WTC11 (cell line): ENCODE measurements at regions not wholly inside any gene's neighbourhood (a gene's known extent, or its start where the extent isn't known, plus 50 kb on each side); places are given as distances from the start of the nearest gene placed in this dataset.

Source experiments
- ATAC-seq: fragments of 200-7000 bp; cut with Tn5 transposase; 2 replicates; pipeline ENCODE4 v1.10.0; 2021; ENCODE audit warnings: mild to moderate bottlenecking, moderate library complexity
- CTCF ChIA-PET: fragments of 300-600 bp; sonication (Branson Sonifier 250); formaldehyde crosslinking; loops from one replicate; lab custom pipeline; 2021; ENCODE audit warnings: antibody characterized with exemption; lab: Charles Lee
- POLR2A ChIA-PET: fragments of 350-600 bp; sonication (Branson Sonifier 250); formaldehyde crosslinking; loops from one replicate; lab custom pipeline; 2021; ENCODE audit warnings: antibody characterized with exemption; lab: Charles Lee
- DNase-seq: peaks from one replicate; pipeline ENCODE4 v3.0.0; 2021; ENCODE audit warnings: low spot score
- H3K27ac Mint-ChIP-seq: 2 replicates; pipeline ENCODE4 v1.8.0; 2021; ENCODE audit warnings: mixed read lengths
- H3K27me3 Mint-ChIP-seq: 2 replicates; pipeline ENCODE4 v1.8.0; 2021; ENCODE audit warnings: low read depth, mild to moderate bottlenecking, moderate library complexity, mixed read lengths
- H3K36me3 Mint-ChIP-seq: 2 replicates; pipeline ENCODE4 v1.8.0; 2021; ENCODE audit warnings: mixed read lengths
- H3K4me1 Mint-ChIP-seq: 2 replicates; pipeline ENCODE4 v1.8.0; 2022; ENCODE audit warnings: mixed read lengths
- H3K4me3 Mint-ChIP-seq: 2 replicates; pipeline ENCODE4 v1.8.0; 2021; ENCODE audit warnings: mild to moderate bottlenecking, moderate library complexity, mixed read lengths
- H3K9me3 Mint-ChIP-seq: 2 replicates; pipeline ENCODE4 v1.8.0; 2021; ENCODE audit warnings: mixed read lengths
- ARID4B ChIP-seq: sonication (generic); formaldehyde crosslinking; IDR thresholded peaks from 2 replicates; pipeline ENCODE4 v1.8.0; 2023; ENCODE audit warnings: missing genetic modification reagents, mild to moderate bottlenecking, borderline replicate concordance
- ATF1 ChIP-seq: sonication (generic); formaldehyde crosslinking; IDR thresholded peaks from 2 replicates; pipeline ENCODE4 v1.8.1; 2023; ENCODE audit warnings: mild to moderate bottlenecking, moderate library complexity, missing genetic modification reagents
- CDX4 ChIP-seq: fragments of 250-450 bp; sonication (Bioruptor Pico); IDR thresholded peaks from 2 replicates; pipeline ENCODE4 v1.9.0; 2021; ENCODE audit warnings: moderate library complexity, mild to moderate bottlenecking, inconsistent platforms, borderline replicate concordance
- CREM ChIP-seq: sonication (generic); formaldehyde crosslinking; IDR thresholded peaks from 2 replicates; pipeline ENCODE4 v1.8.1; 2022; ENCODE audit warnings: mild to moderate bottlenecking, missing genetic modification reagents, moderate library complexity
- CTCF ChIP-seq: fragments of 200-600 bp; IDR thresholded peaks from 2 replicates; pipeline ENCODE4 v1.8.0; 2022; ENCODE audit warnings: antibody characterized with exemption
- E2F5 ChIP-seq: sonication (generic); formaldehyde crosslinking; IDR thresholded peaks from 2 replicates; pipeline ENCODE4 v1.8.1; 2022; ENCODE audit warnings: mild to moderate bottlenecking, moderate library complexity, missing genetic modification reagents
- ESRRA ChIP-seq: sonication (generic); formaldehyde crosslinking; IDR thresholded peaks from 2 replicates; pipeline ENCODE4 v1.8.1; 2022; ENCODE audit warnings: mild to moderate bottlenecking, missing genetic modification reagents, borderline replicate concordance
- ETV6 ChIP-seq: sonication (generic); formaldehyde crosslinking; IDR thresholded peaks from 2 replicates; pipeline ENCODE4 v1.8.1; 2022; ENCODE audit warnings: mild to moderate bottlenecking, missing genetic modification reagents
- FOXK1 ChIP-seq: sonication (generic); formaldehyde crosslinking; IDR thresholded peaks from 2 replicates; pipeline ENCODE4 v1.8.0; 2022; ENCODE audit warnings: mild to moderate bottlenecking, moderate library complexity, missing genetic modification reagents
- FOXP1 ChIP-seq: sonication (generic); formaldehyde crosslinking; IDR thresholded peaks from 2 replicates; pipeline ENCODE4 v1.8.0; 2022; ENCODE audit warnings: missing genetic modification reagents, mild to moderate bottlenecking, moderate library complexity, borderline replicate concordance
- GABPB1 ChIP-seq: sonication (generic); formaldehyde crosslinking; IDR thresholded peaks from 2 replicates; pipeline ENCODE4 v1.8.1; 2023; ENCODE audit warnings: mild to moderate bottlenecking, missing genetic modification reagents
- GTF2I ChIP-seq: fragments of 250-450 bp; sonication (Bioruptor Pico); conservative IDR thresholded peaks from 2 replicates; pipeline ENCODE4 v1.4.0; 2021; ENCODE audit warnings: mild to moderate bottlenecking
- IRF2 ChIP-seq: sonication (generic); formaldehyde crosslinking; IDR thresholded peaks from 2 replicates; pipeline ENCODE4 v1.8.0; 2022; ENCODE audit warnings: low read depth, missing genetic modification reagents, borderline replicate concordance
- MLX ChIP-seq: sonication (generic); formaldehyde crosslinking; IDR thresholded peaks from 2 replicates; pipeline ENCODE4 v1.8.1; 2023; ENCODE audit warnings: mild to moderate bottlenecking, missing genetic modification reagents, moderate library complexity
- NFATC4 ChIP-seq: fragments of 250-450 bp; sonication (Bioruptor Pico); IDR thresholded peaks from 2 replicates; pipeline ENCODE4 v1.9.0; 2021; ENCODE audit warnings: mild to moderate bottlenecking
- NR2C2 ChIP-seq: sonication (generic); formaldehyde crosslinking; IDR thresholded peaks from 2 replicates; pipeline ENCODE4 v1.8.0; 2022; ENCODE audit warnings: mild to moderate bottlenecking, missing genetic modification reagents
- NR3C1 ChIP-seq: sonication (generic); formaldehyde crosslinking; conservative IDR thresholded peaks from 2 replicates; pipeline ENCODE4 v1.8.1; 2023; ENCODE audit warnings: low read depth, mild to moderate bottlenecking, missing genetic modification reagents
- OVOL2 ChIP-seq: fragments of 250-450 bp; sonication (Bioruptor Pico); IDR thresholded peaks from 2 replicates; pipeline ENCODE4 v1.9.0; 2021; ENCODE audit warnings: mild to moderate bottlenecking, borderline replicate concordance
- RELA ChIP-seq: sonication (generic); formaldehyde crosslinking; IDR thresholded peaks from 2 replicates; pipeline ENCODE4 v1.8.1; 2022; ENCODE audit warnings: missing genetic modification reagents, mild to moderate bottlenecking, borderline replicate concordance
- SOX15 ChIP-seq: fragments of 250-450 bp; sonication (Bioruptor Pico); IDR thresholded peaks from 2 replicates; pipeline ENCODE4 v1.9.0; 2021; ENCODE audit warnings: mild to moderate bottlenecking
- SP1 ChIP-seq: sonication (generic); formaldehyde crosslinking; conservative IDR thresholded peaks from 2 replicates; pipeline ENCODE4 v1.8.1; 2022; ENCODE audit warnings: missing genetic modification reagents
- TCF7 ChIP-seq: sonication (generic); formaldehyde crosslinking; IDR thresholded peaks from 2 replicates; pipeline ENCODE4 v1.8.0; 2022; ENCODE audit warnings: mild to moderate bottlenecking, low read depth, missing genetic modification reagents, moderate library complexity
- TEAD1 ChIP-seq: sonication (generic); formaldehyde crosslinking; IDR thresholded peaks from 2 replicates; pipeline ENCODE4 v1.8.0; 2022; ENCODE audit warnings: mild to moderate bottlenecking, missing genetic modification reagents
- ZNF396 ChIP-seq: fragments of 250-450 bp; sonication (Bioruptor Pico); IDR thresholded peaks from 2 replicates; pipeline ENCODE4 v1.8.0; 2021; ENCODE audit warnings: mild to moderate bottlenecking, moderate library complexity, borderline replicate concordance
- ZNF532 ChIP-seq: fragments of 250-450 bp; sonication (Bioruptor Pico); IDR thresholded peaks from 2 replicates; pipeline ENCODE4 v1.9.0; 2021; ENCODE audit warnings: mild to moderate bottlenecking, borderline replicate concordance
- ZNF671 ChIP-seq: fragments of 250-450 bp; sonication (Bioruptor Pico); IDR thresholded peaks from 2 replicates; pipeline ENCODE4 v1.8.0; 2021; ENCODE audit warnings: mild to moderate bottlenecking

GRCh38 chr22:27148886-27149470, 491.6 kb downstream of the MIAT start (continued):
- TF ChIP-seq GTF2I (CRISPR knock-in tag) = no peak
- no peak for TF ChIP-seq ETV6 (CRISPR knock-in tag)
- no peak for TF ChIP-seq OVOL2 (CRISPR knock-in tag)
- no peak for TF ChIP-seq CREM (CRISPR knock-in tag)
- no peak for TF ChIP-seq SOX15 (CRISPR knock-in tag)
- TF ChIP-seq ZNF396 = no peak
- TF ChIP-seq RELA (CRISPR knock-in tag) = no peak
- TF ChIP-seq NR2C2 (CRISPR knock-in tag) = no peak
- TF ChIP-seq SP1 (CRISPR knock-in tag) = no peak
- TF ChIP-seq ZNF671 = no peak
- TF ChIP-seq TCF7 (CRISPR knock-in tag) = no peak
- no peak for TF ChIP-seq FOXK1 (CRISPR knock-in tag)
- TF ChIP-seq NFATC4 (CRISPR knock-in tag) = no peak
- no peak for TF ChIP-seq CTCF
- TF ChIP-seq ATF1 (CRISPR knock-in tag) = no peak

- ChIA-PET POLR2A (no interaction called here), CTCF (interaction anchor here (1.6 to 1.9 kb wide), 2 partner anchors 15 to 182 kb away, joined by 4 to 8 read pairs; no protein-coding TSS in a partner anchor)
- H3K9me3 Mint-ChIP-seq = peaks cover 22% of the 10 kb centered on the region
- H3K4me3 Mint-ChIP-seq = no peak overlapping the region
- no peak for DNase-seq
- no peaks in the 10 kb centered on the region for H3K27me3 Mint-ChIP-seq
- H3K36me3 Mint-ChIP-seq = peaks cover 8% of the 10 kb centered on the region
- H3K4me1 Mint-ChIP-seq = no peaks in the 10 kb centered on the region
- ATAC-seq = no peak
- H3K27ac Mint-ChIP-seq = no peak overlapping the region
- TF ChIP-seq MLX (CRISPR knock-in tag) = no peak
- TF ChIP-seq GABPB1 = no peak
- TF ChIP-seq TEAD1 = no peak
- no peak for TF ChIP-seq ESRRA (CRISPR knock-in tag)
- no peak for TF ChIP-seq NR3C1
- TF ChIP-seq E2F5 (CRISPR knock-in tag) = no peak
- TF ChIP-seq FOXP1 = no peak
- TF ChIP-seq CDX4 (CRISPR knock-in tag) = no peak
- TF ChIP-seq ARID4B (CRISPR knock-in tag) = no peak
- TF ChIP-seq IRF2 (CRISPR knock-in tag) = no peak
- no peak for TF ChIP-seq ZNF532 (CRISPR knock-in tag)
Measured at GRCh38 chr22:27149921-27150543, 492.6 kb downstream of the MIAT start.
